T-helper 1 cell (primary cell): ENCODE measurements at regions not wholly inside any gene's neighbourhood (a gene's known extent, or its start where the extent isn't known, plus 50 kb on each side); places are given as distances from the start of the nearest gene placed in this dataset.
"Not testable (repeated sequence)": the region's sequence is repeated elsewhere in the genome, so short reads cannot be mapped to it uniquely, and the experiment has no call there.

Experiments
- DNase-seq, 5 donors: peaks; one replicate each; pipeline ENCODE4 v3.0.0-alpha.2; 2012 to 2020

DNA sequence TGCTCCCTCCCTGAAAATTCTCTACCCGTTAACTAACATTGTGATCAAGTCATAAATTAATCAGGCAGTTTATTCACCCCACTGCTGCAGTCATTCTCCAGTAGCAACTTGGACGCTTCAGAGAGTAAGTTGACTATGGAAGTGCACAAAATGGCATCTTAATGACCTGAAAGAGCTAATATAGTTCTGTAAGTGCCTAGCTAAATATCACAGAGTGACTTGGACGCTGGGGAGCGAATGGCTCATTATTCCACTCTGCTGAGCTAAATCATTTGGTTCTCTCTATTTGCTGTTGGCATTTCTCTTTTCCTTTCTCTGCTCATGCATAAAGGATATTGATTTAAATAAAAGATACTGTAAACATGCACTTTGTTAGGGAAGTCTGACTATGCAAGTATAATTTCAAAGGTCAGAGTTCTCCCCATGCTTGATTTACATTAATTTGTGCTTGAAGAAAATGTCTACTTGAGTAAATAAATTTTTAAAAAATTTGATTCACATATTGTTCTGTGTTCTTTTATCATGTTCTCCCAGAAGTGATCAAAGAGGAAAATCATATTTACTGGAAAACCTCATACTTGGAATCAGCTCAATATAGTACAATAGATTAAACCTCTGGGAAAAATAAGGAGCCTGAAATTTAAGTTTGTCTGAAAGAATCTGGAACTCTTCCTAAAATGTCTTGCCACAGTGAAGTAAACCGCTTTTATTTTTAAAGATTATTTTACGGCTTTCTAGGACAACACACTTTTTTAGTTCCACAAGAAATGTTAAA, 169.5 kb upstream of the HAPLN1 start:
- no peak for DNase-seq

- no peak for DNase-seq
Measured at GRCh38 chr5:83877911-83878706, 157.5 kb upstream of the HAPLN1 start.

DNA sequence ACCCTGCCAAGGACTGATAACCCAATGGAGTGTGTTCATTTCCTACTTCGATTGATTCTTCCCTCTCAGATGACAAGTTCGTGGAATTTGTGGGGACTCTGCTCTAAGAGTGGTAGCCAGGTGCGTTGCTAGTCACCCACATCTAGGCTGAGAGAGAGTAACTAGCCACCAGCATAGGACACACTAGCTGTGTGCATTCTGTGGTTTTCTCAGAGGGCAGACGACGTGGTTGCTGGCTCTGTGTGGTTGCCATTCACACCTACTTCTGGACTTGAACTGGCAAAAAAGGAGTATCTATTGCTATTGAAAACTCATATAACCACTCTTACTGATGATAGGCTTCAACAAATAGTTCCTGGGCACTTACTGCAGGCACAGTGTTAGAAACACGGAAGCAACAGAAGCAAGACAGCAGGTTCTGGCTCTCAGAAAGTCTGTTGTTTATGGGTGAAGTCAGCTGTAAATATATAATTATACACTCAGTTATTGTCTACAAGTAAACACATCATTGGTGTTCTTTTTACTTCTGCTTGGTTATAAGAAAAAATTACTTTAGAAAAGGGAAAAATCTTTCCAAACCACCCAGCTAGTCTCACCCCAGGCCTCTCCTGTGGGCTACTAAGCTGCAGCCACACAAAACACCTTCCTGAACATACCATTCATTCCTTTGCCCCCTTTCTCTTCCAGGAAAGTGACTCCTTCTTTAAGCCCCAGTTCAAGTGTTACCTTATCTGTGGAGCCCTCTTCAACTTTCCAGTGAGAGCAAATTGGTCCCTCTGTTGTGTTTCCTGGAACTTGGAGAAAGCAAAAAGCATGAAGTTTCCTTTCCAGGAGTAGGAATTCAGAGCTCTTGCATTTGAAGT, 151.1 kb upstream of the HAPLN1 start:
- DNase-seq, result no peak

GRCh38 chr5:83866181-83866580, 145.5 kb upstream of the HAPLN1 start:
- DNase-seq, result no peak

DNA sequence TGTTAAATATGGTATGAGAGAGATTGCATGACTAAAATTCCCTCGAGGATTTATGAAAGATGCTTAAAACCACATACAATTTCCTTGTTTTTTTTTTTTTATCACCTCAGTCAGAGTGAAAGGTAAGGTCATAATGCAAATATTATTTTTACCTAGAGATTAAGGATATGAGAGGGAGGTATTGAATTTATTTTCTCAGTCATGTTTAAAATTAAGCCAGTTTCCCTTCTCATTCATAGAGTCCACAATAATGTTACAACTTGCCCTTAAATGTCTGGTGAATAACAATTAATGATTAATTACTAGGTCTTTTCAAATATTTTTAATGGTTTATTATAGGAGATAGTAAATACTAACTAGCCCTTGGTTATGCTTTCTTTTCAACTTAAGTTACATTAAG, 144.9 kb upstream of the HAPLN1 start:
- no peak for DNase-seq

DNA sequence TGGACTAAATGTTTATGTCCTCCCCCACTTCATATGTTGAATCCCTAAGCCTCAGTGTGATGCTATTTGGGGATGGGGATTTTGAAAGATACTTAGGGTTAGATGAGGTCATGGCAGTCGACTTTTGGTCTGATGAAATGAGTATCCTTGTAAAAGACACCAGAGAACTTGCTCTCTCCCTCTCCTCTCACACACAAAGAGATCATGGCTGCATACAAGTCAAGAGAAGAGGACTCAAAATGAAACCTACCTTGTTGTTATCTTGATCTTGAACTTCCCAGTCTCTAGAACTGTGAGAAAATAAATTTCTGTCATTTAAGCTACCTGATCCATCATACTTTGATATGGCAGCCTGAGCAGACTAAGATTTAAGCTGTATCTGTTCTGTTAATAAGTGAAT, 144.0 kb upstream of the HAPLN1 start:
- no peak for DNase-seq

DNA sequence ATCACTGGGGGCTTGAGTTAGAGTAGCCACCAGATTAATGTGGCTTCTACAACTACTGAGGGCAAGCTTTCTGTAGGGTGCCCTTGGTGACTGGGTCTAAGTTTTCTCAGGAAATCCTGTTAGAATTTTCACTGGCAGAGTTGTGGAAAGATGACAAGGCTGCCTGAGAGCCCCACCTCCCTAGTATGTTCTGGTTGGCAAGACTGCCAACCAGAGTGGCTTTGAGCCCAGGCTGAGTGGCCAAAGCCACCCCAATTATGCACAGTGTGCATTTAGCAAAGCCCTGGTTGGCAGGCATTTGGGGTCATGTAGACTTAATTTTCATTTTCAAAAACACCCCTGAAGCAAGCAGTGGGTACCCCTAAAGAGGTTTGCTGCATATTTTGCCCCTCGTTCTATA, 136.7 kb upstream of the HAPLN1 start:
- DNase-seq, result no peak

DNA sequence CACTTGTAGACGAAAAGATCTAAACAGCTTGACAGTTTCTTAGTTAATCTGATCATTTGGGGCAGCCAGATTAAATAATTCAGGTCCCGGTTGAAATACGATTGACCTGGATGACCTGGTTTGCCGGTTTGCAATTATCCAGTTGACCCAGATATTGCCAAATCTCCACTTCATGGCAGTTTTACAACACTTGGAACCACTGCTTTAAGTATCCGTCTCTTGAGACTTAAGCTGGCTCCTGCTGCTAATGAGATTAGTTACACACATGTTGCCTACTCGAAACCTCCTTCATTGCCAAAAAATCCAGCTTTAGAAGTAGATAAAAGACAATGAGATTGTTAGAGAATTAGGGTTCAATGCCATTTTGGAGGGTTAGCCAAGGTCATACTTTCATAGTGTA, 136.2 kb upstream of the HAPLN1 start:
- DNase-seq, result no peak

GRCh38 chr5:83850412-83850811, 129.8 kb upstream of the HAPLN1 start:
- not testable (repeated sequence) for DNase-seq

DNA sequence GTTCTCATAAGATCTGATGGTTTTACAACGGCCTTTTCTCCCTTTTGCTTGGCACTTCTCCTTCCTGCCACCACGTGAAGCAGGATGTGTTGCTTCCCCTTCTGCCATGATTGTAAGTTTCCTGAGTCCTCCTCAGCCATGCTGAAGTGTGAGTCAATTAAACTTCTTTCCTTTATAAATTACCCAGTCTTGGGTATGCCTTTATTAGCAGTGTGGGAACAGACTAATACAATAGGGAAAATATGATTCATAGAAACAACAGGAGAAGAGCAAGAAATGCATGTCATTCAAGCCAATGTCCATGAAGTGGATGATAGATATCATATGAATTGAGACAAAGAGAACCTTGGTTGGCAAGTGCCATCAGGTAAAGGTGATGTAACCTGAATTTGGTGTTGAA, 128.3 kb upstream of the HAPLN1 start:
- no peak for DNase-seq

- DNase-seq, result no peak
Measured at GRCh38 chr5:83846624-83847350, 126.1 kb upstream of the HAPLN1 start.

DNA sequence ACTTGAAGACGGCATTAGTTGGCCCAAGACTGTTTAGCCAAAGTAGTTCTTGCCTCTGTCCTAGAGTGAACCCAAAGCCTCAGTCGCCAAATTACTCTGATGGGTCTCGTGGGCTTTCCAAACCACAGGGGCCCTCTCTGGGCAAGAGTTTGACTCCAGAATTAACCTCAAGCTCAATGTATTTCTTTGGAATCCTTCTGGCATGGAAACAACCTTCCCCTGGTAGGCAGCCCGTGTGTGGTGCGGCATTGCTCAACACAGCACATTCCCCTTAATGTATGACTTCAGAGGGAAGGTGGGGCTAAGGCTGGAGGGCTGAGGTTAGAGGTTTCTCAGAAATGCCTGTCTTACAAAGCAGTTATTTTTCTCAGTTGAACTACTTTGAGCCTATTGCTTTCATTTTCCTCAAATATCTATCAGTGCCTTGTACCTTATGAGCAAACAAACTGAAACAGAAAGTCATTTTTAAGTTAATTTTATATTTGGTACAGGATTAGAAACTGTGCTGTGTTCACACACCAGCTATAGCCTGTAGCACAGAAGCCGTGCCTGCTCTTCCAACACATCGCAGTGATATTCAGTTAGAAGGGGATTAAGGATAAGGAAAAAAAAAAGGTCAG, 123.9 kb upstream of the HAPLN1 start:
- peak in 1 of 5 donors; percentile 77 for DNase-seq

DNA sequence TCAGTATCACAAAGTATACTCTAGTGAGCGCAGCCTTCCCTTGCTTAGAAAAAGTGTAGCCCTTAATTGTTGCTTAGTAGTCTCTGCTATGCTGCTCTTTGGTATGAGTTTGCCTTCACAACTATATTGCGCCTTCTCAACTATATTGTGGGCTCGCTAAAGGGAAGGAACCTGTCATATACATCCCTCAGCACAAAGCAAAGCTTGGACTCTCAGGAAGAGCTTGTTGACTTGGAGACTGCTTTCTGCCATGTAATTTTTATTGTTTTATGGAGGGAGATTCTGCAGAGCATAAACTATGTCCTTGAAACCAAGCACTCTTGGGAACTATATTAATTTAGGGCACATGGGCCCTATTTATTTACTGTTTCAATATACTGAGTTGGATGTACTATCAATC, 119.1 kb upstream of the HAPLN1 start:
- no peak for DNase-seq

DNA sequence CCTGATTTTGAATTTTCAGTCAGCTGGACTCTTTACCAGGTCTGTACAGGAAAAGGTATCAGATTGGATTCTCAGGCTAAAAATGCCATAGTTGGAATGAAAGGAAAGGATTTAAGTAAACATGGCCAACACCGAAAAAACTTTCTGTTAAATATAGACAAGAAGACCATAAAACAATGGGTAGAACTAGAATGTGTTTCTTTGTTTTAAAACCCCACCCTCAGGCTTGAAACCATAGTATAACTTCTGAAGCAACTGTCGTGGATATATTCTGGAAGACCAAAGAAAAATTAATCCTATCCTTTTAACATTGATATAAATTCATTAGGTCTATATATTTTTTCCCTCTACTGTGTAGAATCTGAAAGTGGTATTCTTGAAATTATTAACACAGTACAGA, 118.6 kb upstream of the HAPLN1 start:
- DNase-seq, result no peak

- no peak for DNase-seq
Measured at GRCh38 chr5:83837265-83837907, 116.7 kb upstream of the HAPLN1 start.

DNA sequence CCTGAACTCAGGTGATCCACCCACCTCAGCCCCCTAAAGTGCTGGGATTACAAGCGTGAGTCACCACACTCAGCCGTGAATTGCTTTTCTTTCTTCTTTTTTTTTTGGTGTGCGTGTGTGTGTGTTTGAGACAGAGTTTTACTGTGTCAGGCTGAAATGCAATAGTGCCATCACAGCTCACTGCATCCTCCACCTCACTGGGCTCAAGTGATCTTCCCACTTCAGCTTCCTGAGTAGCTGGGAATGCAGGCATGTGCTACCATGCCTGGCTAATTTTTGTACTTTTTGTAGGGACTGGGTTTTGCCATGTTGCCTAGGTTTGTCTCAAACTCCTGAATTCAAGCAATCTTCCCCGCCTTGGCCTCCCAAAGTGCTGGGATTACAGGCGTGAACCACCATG, 113.7 kb upstream of the HAPLN1 start:
- no peak for DNase-seq

DNA sequence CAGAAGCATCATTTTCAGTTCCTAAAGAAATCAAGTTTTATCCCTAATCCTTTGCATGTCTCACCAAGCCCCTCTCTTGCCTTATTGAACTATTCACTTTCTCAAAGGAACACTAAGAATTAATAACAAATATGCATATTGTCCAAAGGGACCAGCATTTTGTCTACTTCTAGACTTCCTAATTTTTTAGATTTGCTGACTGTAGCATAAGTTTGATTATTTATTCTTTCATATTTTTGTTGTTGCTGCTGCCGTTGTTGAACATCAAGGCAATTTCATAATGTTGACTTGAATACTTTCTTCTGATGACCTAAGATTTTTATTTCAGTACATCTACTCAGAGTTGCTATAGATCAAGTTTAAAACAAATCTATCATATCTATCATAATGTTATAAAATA, 111.2 kb upstream of the HAPLN1 start:
- no peak for DNase-seq

DNA sequence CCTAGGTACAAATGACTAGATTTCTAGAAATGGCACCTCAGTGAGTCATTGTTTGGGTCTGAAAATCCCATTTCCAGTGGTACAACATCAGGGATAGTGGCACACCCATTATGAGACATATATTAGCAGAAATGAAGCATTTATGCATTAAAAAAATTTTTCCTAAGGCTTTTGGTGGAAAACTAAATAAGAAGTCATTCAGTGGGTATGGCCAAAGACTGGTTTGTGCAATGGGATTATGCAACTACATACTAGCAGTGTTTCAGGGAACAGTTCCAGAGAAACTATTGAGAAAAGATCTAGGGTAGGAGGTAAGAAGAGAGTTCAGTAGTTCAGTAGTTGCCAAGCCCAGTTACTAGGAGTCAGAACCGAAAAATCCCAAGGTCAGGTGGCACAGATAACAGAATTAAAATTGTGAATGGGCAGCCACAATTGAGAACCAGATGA, 106.5 kb upstream of the HAPLN1 start:
- no peak for DNase-seq

DNA sequence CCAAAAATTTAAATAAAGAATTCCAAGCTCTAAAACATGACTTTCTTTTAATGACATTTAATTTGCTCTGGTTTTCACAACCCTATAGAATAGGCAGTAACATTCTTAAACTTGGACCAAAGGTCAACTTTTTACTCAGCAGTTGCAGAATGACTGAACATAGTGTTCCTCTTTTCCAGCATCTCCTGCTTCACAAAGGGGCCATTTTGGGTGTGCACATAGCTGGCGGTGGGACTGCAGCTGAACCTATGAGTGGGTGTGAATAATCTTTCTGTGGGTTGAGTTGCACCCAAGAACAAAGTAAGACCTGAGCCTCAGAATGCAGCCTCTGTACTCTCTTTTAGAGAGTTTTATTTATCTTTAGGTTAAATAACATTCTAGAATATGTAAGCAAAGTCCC, 96.9 kb upstream of the HAPLN1 start:
- DNase-seq, result no peak

DNA sequence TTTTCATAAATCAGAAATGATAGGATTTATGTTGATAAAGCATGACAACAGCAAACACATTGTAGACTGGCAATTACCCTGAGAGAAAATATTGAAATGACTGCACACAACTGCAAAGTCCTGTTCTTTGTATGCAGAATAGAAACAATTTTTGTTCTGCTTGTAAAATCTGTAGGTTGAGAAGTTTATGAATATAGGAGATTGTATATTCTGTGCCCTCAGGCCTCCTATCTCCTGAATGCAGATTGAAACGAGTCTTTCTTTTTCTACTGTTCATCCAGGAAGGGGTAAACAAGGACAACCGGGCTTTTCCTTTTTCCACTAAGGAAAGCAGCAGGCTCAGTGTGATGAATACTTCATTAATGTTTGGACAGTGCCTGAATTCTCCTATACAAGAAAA, 95.0 kb upstream of the HAPLN1 start:
- DNase-seq, result no peak

- no peak for DNase-seq
Measured at GRCh38 chr5:83810511-83810910, 89.9 kb upstream of the HAPLN1 start.

DNA sequence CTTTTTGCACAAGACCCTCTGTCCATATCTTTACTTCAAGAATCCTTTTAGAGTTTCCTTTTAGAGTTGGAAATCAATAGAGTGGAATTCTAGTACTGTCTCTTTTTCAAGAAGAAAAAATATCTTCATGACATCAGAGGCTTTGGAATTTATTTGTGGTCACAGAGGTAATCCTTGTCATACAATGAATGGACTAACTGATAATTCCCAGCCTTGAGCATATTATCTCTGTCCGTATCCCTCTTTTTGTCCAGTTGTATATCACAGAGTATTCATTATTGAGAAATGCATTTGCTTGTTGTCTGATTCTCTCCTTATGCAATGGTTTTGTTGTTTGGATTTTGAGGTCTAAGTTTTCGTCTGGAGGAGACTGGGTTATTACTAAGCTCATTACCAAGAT, 82.0 kb upstream of the HAPLN1 start:
- DNase-seq, result no peak
